PFSK-1 (cell line): ENCODE measurements at regions not wholly inside any gene's neighbourhood (a gene's known extent, or its start where the extent isn't known, plus 50 kb on each side); places are given as distances from the start of the nearest gene placed in this dataset.

ENCODE experiments used
- FOXP2 ChIP-seq: optimal IDR thresholded peaks from 2 replicates; pipeline ENCODE3; 2011; ENCODE audit warnings: borderline replicate concordance, control low read depth, inconsistent platforms; ENCODE audit not compliant: insufficient read depth; ENCODE audit errors: extremely low read length, extremely low read depth
- POLR2AphosphoS5 ChIP-seq: IDR thresholded peaks from 2 replicates; pipeline ENCODE4 v1.6.1; 2012; ENCODE audit warnings: low read depth, mild to moderate bottlenecking, control low read depth, low read length, moderate library complexity
- REST ChIP-seq, 2 experiments: IDR thresholded peaks; 2 replicates each; pipeline versions ENCODE4 v1.6.1 to v1.8.0; 2011 to 2012; ENCODE audit warnings: low read depth in 2 of 2, low read length in 2 of 2, control low read depth in 1 of 2, inconsistent platforms in 1 of 2, mild to moderate bottlenecking in 1 of 2, moderate library complexity in 1 of 2; ENCODE audit not compliant: insufficient read depth in 1 of 2
- SIN3A ChIP-seq: IDR thresholded peaks from 2 replicates; pipeline ENCODE4 v1.6.1; 2012; ENCODE audit warnings: mild to moderate bottlenecking, low read length, moderate library complexity, borderline replicate concordance; ENCODE audit not compliant: insufficient read depth
- TAF1 ChIP-seq: IDR thresholded peaks from 2 replicates; pipeline ENCODE4 v1.6.1; 2012; ENCODE audit warnings: low read length, control low read depth, borderline replicate concordance; ENCODE audit not compliant: insufficient read depth

GRCh38 chr16:25317732-25318316 lies 60.2 kb upstream of the ZKSCAN2 start:
- TF ChIP-seq FOXP2 (no peak), SIN3A (no peak), REST (IDR thresholded peaks at IDR 0.05; ENCODE audit: insufficient read depth in 1 of 2, low read depth in 2 of 2, low read length in 2 of 2) (no peak), POLR2AphosphoS5 (no peak), TAF1 (no peak)

GRCh38 chr16:25311950-25312349 lies 54.3 kb upstream of the ZKSCAN2 start:
- TF ChIP-seq SIN3A (no peak), TAF1 (no peak), POLR2AphosphoS5 (no peak)

- TF ChIP-seq REST (IDR thresholded peaks at IDR 0.05; ENCODE audit: insufficient read depth in 1 of 2, low read depth in 2 of 2, low read length in 2 of 2) (no peak), SIN3A (no peak), TAF1 (no peak), FOXP2 (no peak), POLR2AphosphoS5 (no peak)
Measured at GRCh38 chr16:25311039-25311438, 53.4 kb upstream of the ZKSCAN2 start.
